Endothelial cell of umbilical vein (primary cell): ENCODE measurements at regions not wholly inside any gene's neighbourhood (a gene's known extent, or its start where the extent isn't known, plus 50 kb on each side); places are given as distances from the start of the nearest gene placed in this dataset.

ENCODE experiments used
- BruUV-seq: library from RNA; stranded (reverse); fragments of 400-500 nt; replicated peaks from 2 replicates; lab custom pipeline; 2021; lab: Mats Ljungman, UMichigan
- CTCF ChIA-PET: fragments of 300-600, 350-600 bp; sonication (Branson Sonifier 250); formaldehyde crosslinking; loops from one replicate; lab custom pipeline; 2021; ENCODE audit warnings: antibody characterized with exemption, inconsistent platforms; lab: Charles Lee
- POLR2A ChIA-PET: fragments of 300-600, 350-600 bp; sonication (Branson Sonifier 250); formaldehyde crosslinking; loops from one replicate; lab custom pipeline; 2021; ENCODE audit warnings: antibody characterized with exemption, inconsistent platforms; lab: Charles Lee
- DNase-seq: peaks from one replicate; pipeline ENCODE4 v3.0.0-alpha.2; 2011; ENCODE audit warnings: low read depth, low spot score
- FAIRE-seq: peaks from 2 replicates; lab custom pipeline; 2011; peaks lifted over from hg19 to GRCh38; lab: Jason Lieb, UNC
- H2AFZ ChIP-seq: 2 replicates; pipeline ENCODE4 v1.6.0; 2012; ENCODE audit warnings: low read depth, low read length, control low read depth, inconsistent platforms
- H3K27ac ChIP-seq: 2 replicates; pipeline ENCODE4 v1.5.1; 2011; ENCODE audit warnings: low read depth, mild to moderate bottlenecking, control low read depth, low read length, moderate library complexity; ENCODE audit not compliant: insufficient read depth
- H3K27me3 ChIP-seq, 2 experiments: 2 replicates each; pipeline versions ENCODE4 v1.6.0 to v1.6.1; 2011; ENCODE audit warnings: low read length in 2 of 2, mixed read lengths in 1 of 2; ENCODE audit not compliant: control insufficient read depth in 2 of 2, insufficient read depth in 2 of 2
- H3K36me3 ChIP-seq, 2 experiments: 2 replicates in 1 of 2; 3 replicates in 1 of 2; pipeline ENCODE4 v1.5.1; 2011; ENCODE audit warnings: low read length in 2 of 2, mild to moderate bottlenecking in 1 of 2, moderate library complexity in 1 of 2; ENCODE audit not compliant: control insufficient read depth in 2 of 2, insufficient read depth in 2 of 2; ENCODE audit errors: extremely low read depth in 1 of 2
- H3K4me1 ChIP-seq: 3 replicates; pipeline ENCODE4 v1.5.1; 2011; ENCODE audit warnings: mild to moderate bottlenecking, low read length; ENCODE audit not compliant: control insufficient read depth, insufficient read depth; ENCODE audit errors: extremely low read depth
- H3K4me2 ChIP-seq: 2 replicates; pipeline ENCODE4 v1.6.1; 2011; ENCODE audit warnings: low read length, control low read depth, mixed read lengths; ENCODE audit not compliant: insufficient read depth
- H3K4me3 ChIP-seq, 3 experiments: fragments of 200-600 bp in 1 of 3; sonication (generic), shearing (Covaris generic) in 1 of 3; replicated peaks in 1 of 3; 2 replicates each; pipeline ENCODE4 v1.5.1; 2011 to 2016; ENCODE audit warnings: control low read depth in 3 of 3, low read length in 3 of 3, mild to moderate bottlenecking in 2 of 3, inconsistent platforms in 1 of 3, low read depth in 1 of 3, moderate library complexity in 1 of 3; ENCODE audit not compliant: insufficient read depth in 1 of 3
- H3K79me2 ChIP-seq: 2 replicates; pipeline ENCODE4 v1.6.0; 2012; ENCODE audit warnings: low read length, inconsistent platforms; ENCODE audit not compliant: control insufficient read depth, insufficient read depth
- H3K9ac ChIP-seq: replicated peaks from 2 replicates; pipeline ENCODE3; 2011; ENCODE audit warnings: low read length, control low read depth; ENCODE audit not compliant: insufficient read depth; ENCODE audit errors: extremely low read depth
- H3K9me1 ChIP-seq: replicated peaks from 3 replicates; pipeline ENCODE4 v1.6.0; 2011; ENCODE audit warnings: mild to moderate bottlenecking, low read length; ENCODE audit not compliant: control insufficient read depth, insufficient read depth; ENCODE audit errors: extremely low read depth
- H3K9me3 ChIP-seq: replicated peaks from 2 replicates; pipeline ENCODE4 v1.5.1; 2012; ENCODE audit warnings: low read length, inconsistent platforms; ENCODE audit not compliant: control insufficient read depth, insufficient read depth
- H4K20me1 ChIP-seq: replicated peaks from 2 replicates; pipeline ENCODE3; 2011; ENCODE audit warnings: mild to moderate bottlenecking, low read length; ENCODE audit not compliant: control insufficient read depth, insufficient read depth; ENCODE audit errors: extremely low read depth
- EZH2 ChIP-seq: IDR thresholded peaks from 2 replicates; pipeline ENCODE4 v1.6.1; 2012; ENCODE audit warnings: borderline replicate concordance, low read depth, mild to moderate bottlenecking, moderate library complexity, low read length, inconsistent platforms; ENCODE audit not compliant: severe bottlenecking
- FOS ChIP-seq: IDR thresholded peaks from 2 replicates; pipeline ENCODE4 v1.6.1; 2011; ENCODE audit warnings: mild to moderate bottlenecking, low read length, moderate library complexity, borderline replicate concordance; ENCODE audit not compliant: insufficient read depth
- GATA2 ChIP-seq: IDR thresholded peaks from 2 replicates; pipeline ENCODE4 v1.7.0; 2011; ENCODE audit warnings: low read depth, mild to moderate bottlenecking, moderate library complexity, mixed read lengths, low read length; ENCODE audit not compliant: insufficient read length, insufficient read depth
- JUN ChIP-seq: IDR thresholded peaks from 2 replicates; pipeline ENCODE4 v1.6.1; 2011; ENCODE audit warnings: borderline replicate concordance, low read depth; ENCODE audit not compliant: insufficient read length, insufficient read depth
- MYC ChIP-seq: IDR thresholded peaks from one replicate; pipeline ENCODE4 v1.6.1; 2011; ENCODE audit warnings: mild to moderate bottlenecking, low read depth, low read length
- POLR2A ChIP-seq: IDR thresholded peaks from 2 replicates; pipeline ENCODE4 v1.6.1; 2012; ENCODE audit warnings: low read depth, mild to moderate bottlenecking, control low read depth, low read length
- POLR2AphosphoS5 ChIP-seq: IDR thresholded peaks from 2 replicates; pipeline ENCODE4 v1.6.1; 2012; ENCODE audit warnings: low read depth, mild to moderate bottlenecking, control low read depth, low read length, moderate library complexity; ENCODE audit not compliant: insufficient read depth
- dilution Hi-C: fragments of 300-500 bp; cut with MboI; formaldehyde crosslinking; loops from one replicate; pipeline ENCODE4 v1.15.0; 2019; ENCODE audit warnings: low sequenced_read_pairs; ENCODE audit not compliant: extremely low pct_ligation_motif_present
- intact Hi-C: fragments of 100-400 bp; cut with micrococcal nuclease; formaldehyde crosslinking; loops from one replicate; pipeline ENCODE4 v1.10.0; 2022
- TF ChIP-seq, protein P1 (sequence below): IDR thresholded peaks from 2 replicates; pipeline ENCODE4 v1.6.1; 2011; ENCODE audit not compliant: insufficient read depth, insufficient read length
- TF ChIP-seq, protein P2 (sequence below), 2 donors: IDR thresholded peaks; 1 replicate in 1 of 2; 2 replicates in 1 of 2; pipeline ENCODE4 v1.5.1; 2011; ENCODE audit warnings: low read length in 2 of 2, mild to moderate bottlenecking in 2 of 2, moderate library complexity in 2 of 2, control low read depth in 1 of 2, inconsistent platforms in 1 of 2, low read depth in 1 of 2; ENCODE audit not compliant: insufficient read depth in 1 of 2; ENCODE audit errors: extremely low read depth in 1 of 2

GRCh38 chr1:115572710-115573109, 69.1 kb upstream of the VANGL1 start:
- no peak for FAIRE-seq
- dilution Hi-C loops, result no loop called here

GRCh38 chr1:115567431-115567830, 74.3 kb upstream of the VANGL1 start:
- ChIA-PET POLR2A (no interaction called here), CTCF (no interaction called here)
- BruUV-seq, result no TSS peak
- Histone ChIP-seq H3K4me3 (no peak overlapping the region), H3K4me2 (no peak overlapping the region), H3K9ac (no peak overlapping the region), H3K79me2 (no peaks in the 10 kb centered on the region), H3K4me1 (no peaks in the 10 kb centered on the region), H4K20me1 (no peaks in the 10 kb centered on the region), H3K27ac (no peak overlapping the region), H3K36me3 (no peaks in the 10 kb centered on the region), H3K9me3 (no peaks in the 10 kb centered on the region), H2AFZ (no peak overlapping the region), H3K9me1 (no peaks in the 10 kb centered on the region), H3K27me3 (peaks cover 5 to 26% of the 10 kb centered on the region in 2 experiments)
- DNase-seq (no peak), FAIRE-seq (no peak)
- dilution Hi-C loops, result no loop called here
- TF ChIP-seq, protein P1, sequence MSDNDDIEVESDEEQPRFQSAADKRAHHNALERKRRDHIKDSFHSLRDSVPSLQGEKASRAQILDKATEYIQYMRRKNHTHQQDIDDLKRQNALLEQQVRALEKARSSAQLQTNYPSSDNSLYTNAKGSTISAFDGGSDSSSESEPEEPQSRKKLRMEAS, result no peak
- no peak for TF ChIP-seq POLR2A
- no peak for TF ChIP-seq EZH2
- no peak for TF ChIP-seq JUN
- no peak for TF ChIP-seq FOS
- no peak for TF ChIP-seq GATA2
- no peak for TF ChIP-seq MYC
- TF ChIP-seq, protein P2, sequence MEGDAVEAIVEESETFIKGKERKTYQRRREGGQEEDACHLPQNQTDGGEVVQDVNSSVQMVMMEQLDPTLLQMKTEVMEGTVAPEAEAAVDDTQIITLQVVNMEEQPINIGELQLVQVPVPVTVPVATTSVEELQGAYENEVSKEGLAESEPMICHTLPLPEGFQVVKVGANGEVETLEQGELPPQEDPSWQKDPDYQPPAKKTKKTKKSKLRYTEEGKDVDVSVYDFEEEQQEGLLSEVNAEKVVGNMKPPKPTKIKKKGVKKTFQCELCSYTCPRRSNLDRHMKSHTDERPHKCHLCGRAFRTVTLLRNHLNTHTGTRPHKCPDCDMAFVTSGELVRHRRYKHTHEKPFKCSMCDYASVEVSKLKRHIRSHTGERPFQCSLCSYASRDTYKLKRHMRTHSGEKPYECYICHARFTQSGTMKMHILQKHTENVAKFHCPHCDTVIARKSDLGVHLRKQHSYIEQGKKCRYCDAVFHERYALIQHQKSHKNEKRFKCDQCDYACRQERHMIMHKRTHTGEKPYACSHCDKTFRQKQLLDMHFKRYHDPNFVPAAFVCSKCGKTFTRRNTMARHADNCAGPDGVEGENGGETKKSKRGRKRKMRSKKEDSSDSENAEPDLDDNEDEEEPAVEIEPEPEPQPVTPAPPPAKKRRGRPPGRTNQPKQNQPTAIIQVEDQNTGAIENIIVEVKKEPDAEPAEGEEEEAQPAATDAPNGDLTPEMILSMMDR (IDR thresholded peaks at IDR 0.05; ENCODE audit: extremely low read depth in 1 of 2, insufficient read depth in 1 of 2, low read depth in 1 of 2, low read length in 2 of 2), result no peak
- TF ChIP-seq POLR2AphosphoS5, result no peak
- intact Hi-C loops, result no loop called here

More at GRCh38 chr1:115572710-115573109, 69.1 kb upstream of the VANGL1 start:
- intact Hi-C loops, result no loop called here
- no peak overlapping the region for H3K4me2 ChIP-seq
- TF ChIP-seq MYC (no peak), JUN (no peak), GATA2 (no peak), POLR2A (no peak)
- TF ChIP-seq, protein P2 (IDR thresholded peaks at IDR 0.05; ENCODE audit: extremely low read depth in 1 of 2, insufficient read depth in 1 of 2, low read depth in 1 of 2, low read length in 2 of 2), result no peak
- TF ChIP-seq, protein P1, result no peak
- H2AFZ ChIP-seq, result no peak overlapping the region
- peaks cover 2% of the 10 kb centered on the region for H3K9me3 ChIP-seq
- no peaks in the 10 kb centered on the region for H4K20me1 ChIP-seq
- no peaks in the 10 kb centered on the region for H3K79me2 ChIP-seq
- H3K27ac ChIP-seq, result no peak overlapping the region
- no peak for DNase-seq
- H3K27me3 ChIP-seq, result no peaks in the 10 kb centered on the region
- BruUV-seq, result no TSS peak
- no peaks in the 10 kb centered on the region for H3K9me1 ChIP-seq
- H3K4me1 ChIP-seq, result no peaks in the 10 kb centered on the region
- no peak overlapping the region for H3K9ac ChIP-seq
- CTCF ChIA-PET, result no interaction called here
- no peaks in the 10 kb centered on the region for H3K36me3 ChIP-seq
- H3K4me3 ChIP-seq, result no peak overlapping the region
- POLR2A ChIA-PET, result no interaction called here
